ENCODE measurements at regions not wholly inside any gene's neighbourhood (a gene's known extent, or its start where the extent isn't known, plus 50 kb on each side); places are given as distances from the start of the nearest gene placed in this dataset.
A peak's percentile ranks its signal among the peaks of the same experiment; 100 is the strongest.

GRCh38 chr3:22989716-22990115, 213.4 kb upstream of the UBE2E2 start:
- no peak for DNase-seq (ENCODE audit: low read depth, low spot score)

GRCh38 chr3:22990291-22991200, 212.6 kb upstream of the UBE2E2 start:
- DNase-seq (ENCODE audit: low read depth, low spot score) = no peak

GRCh38 chr3:22994781-22995180, 208.3 kb upstream of the UBE2E2 start:
- DNase-seq (ENCODE audit: low read depth, low spot score) = no peak

- no peak for DNase-seq (ENCODE audit: low read depth, low spot score)
These were observed 206.1 kb upstream of the UBE2E2 start for GRCh38 chr3:22996920-22997571.

- DNase-seq (ENCODE audit: low read depth, low spot score) = no peak
These were observed 202.8 kb upstream of the UBE2E2 start for GRCh38 chr3:23000371-23000770.

GRCh38 chr3:23002151-23002550, 201.0 kb upstream of the UBE2E2 start:
- no peak for DNase-seq (ENCODE audit: low read depth, low spot score)

- peak; percentile 36 for DNase-seq (ENCODE audit: low read depth, low spot score)
These were observed 200.0 kb upstream of the UBE2E2 start for GRCh38 chr3:23002836-23003732.

- DNase-seq (ENCODE audit: low read depth, low spot score) = no peak
These were observed 199.4 kb upstream of the UBE2E2 start for GRCh38 chr3:23003733-23004046.

GRCh38 chr3:23004971-23005370, 198.2 kb upstream of the UBE2E2 start:
- no peak for DNase-seq (ENCODE audit: low read depth, low spot score)

GRCh38 chr3:23017801-23018200, 185.3 kb upstream of the UBE2E2 start:
- DNase-seq (ENCODE audit: low read depth, low spot score) = no peak

GRCh38 chr3:23019596-23020300, 183.4 kb upstream of the UBE2E2 start:
- DNase-seq (ENCODE audit: low read depth, low spot score) = no peak

GRCh38 chr3:23028294-23028693, 174.8 kb upstream of the UBE2E2 start:
- DNase-seq (ENCODE audit: low read depth, low spot score) = no peak

- no peak for DNase-seq (ENCODE audit: low read depth, low spot score)
These were observed 174.1 kb upstream of the UBE2E2 start for GRCh38 chr3:23029001-23029400.

- no peak for DNase-seq (ENCODE audit: low read depth, low spot score)
These were observed 167.0 kb upstream of the UBE2E2 start for GRCh38 chr3:23035927-23036640.

GRCh38 chr3:23036728-23037127, 166.4 kb upstream of the UBE2E2 start:
- DNase-seq (ENCODE audit: low read depth, low spot score) = no peak

GRCh38 chr3:23038471-23038870, 164.7 kb upstream of the UBE2E2 start:
- DNase-seq (ENCODE audit: low read depth, low spot score) = no peak

- DNase-seq (ENCODE audit: low read depth, low spot score) = no peak
These were observed 161.0 kb upstream of the UBE2E2 start for GRCh38 chr3:23041918-23042696.

- DNase-seq (ENCODE audit: low read depth, low spot score) = no peak
These were observed 158.7 kb upstream of the UBE2E2 start for GRCh38 chr3:23044463-23044862.

- DNase-seq (ENCODE audit: low read depth, low spot score) = no peak
These were observed 156.6 kb upstream of the UBE2E2 start for GRCh38 chr3:23046536-23046935.

Measured in brain pericyte (primary cell).